ENCODE measurements at regions not wholly inside any gene's neighbourhood (a gene's known extent, or its start where the extent isn't known, plus 50 kb on each side); places are given as distances from the start of the nearest gene placed in this dataset.

- H3K9me3 ChIP-seq (ENCODE audit: control insufficient read depth, low read depth, low read length): no peaks in the 10 kb centered on the region
- Mint-ChIP-seq H3K27ac (no peak overlapping the region), H3K9me3 (peaks cover 61 to 75% of the 10 kb centered on the region in 2 experiments)
These were observed 471.0 kb downstream of the BCOR start for GRCh38 chrX:39626749-39627148.

More at GRCh38 chrX:39626749-39627148, 471.0 kb downstream of the BCOR start:
- no peaks in the 10 kb centered on the region for H3K79me1 ChIP-seq (ENCODE audit: insufficient read depth, low read depth, low read length, poor library complexity, severe bottlenecking)
- peaks cover 5% of the 10 kb centered on the region; the same call in 1 of the 2 replicates for H3K4me1 ChIP-seq (ENCODE audit: insufficient read depth, low read length)
- TF ChIP-seq, protein P1, sequence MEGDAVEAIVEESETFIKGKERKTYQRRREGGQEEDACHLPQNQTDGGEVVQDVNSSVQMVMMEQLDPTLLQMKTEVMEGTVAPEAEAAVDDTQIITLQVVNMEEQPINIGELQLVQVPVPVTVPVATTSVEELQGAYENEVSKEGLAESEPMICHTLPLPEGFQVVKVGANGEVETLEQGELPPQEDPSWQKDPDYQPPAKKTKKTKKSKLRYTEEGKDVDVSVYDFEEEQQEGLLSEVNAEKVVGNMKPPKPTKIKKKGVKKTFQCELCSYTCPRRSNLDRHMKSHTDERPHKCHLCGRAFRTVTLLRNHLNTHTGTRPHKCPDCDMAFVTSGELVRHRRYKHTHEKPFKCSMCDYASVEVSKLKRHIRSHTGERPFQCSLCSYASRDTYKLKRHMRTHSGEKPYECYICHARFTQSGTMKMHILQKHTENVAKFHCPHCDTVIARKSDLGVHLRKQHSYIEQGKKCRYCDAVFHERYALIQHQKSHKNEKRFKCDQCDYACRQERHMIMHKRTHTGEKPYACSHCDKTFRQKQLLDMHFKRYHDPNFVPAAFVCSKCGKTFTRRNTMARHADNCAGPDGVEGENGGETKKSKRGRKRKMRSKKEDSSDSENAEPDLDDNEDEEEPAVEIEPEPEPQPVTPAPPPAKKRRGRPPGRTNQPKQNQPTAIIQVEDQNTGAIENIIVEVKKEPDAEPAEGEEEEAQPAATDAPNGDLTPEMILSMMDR (conservative IDR thresholded peaks at IDR 0.05): no peak
- no peak overlapping the region for H3K4ac ChIP-seq (ENCODE audit: low read depth, low read length)
- no peak overlapping the region for H2BK5ac ChIP-seq (ENCODE audit: insufficient read length, low read length)
- no peaks in the 10 kb centered on the region for H4K20me1 ChIP-seq (ENCODE audit: control insufficient read depth, insufficient read depth, insufficient read length)
- H4K5ac ChIP-seq (ENCODE audit: insufficient read length, low read depth, low read length): no peak overlapping the region
- H3K9ac ChIP-seq (ENCODE audit: extremely low read depth, insufficient read length, low read length): no peak overlapping the region
- H3K56ac ChIP-seq (ENCODE audit: insufficient read length, low read depth, low read length): no peak overlapping the region
- Mint-ChIP-seq H3K4me3 (no peak overlapping the region; a peak in 1 of 5 replicates), H3K36me3 (ENCODE audit: insufficient read depth in 1 of 3, low read depth in 3 of 3) (peaks cover 4 to 5% (median 4%) of the 10 kb centered on the region in 3 experiments), H3K4me1 (peaks cover 5 to 10% of the 10 kb centered on the region in 2 experiments), H3K27me3 (ENCODE audit: low read depth) (peaks cover 2% of the 10 kb centered on the region)
- no peaks in the 10 kb centered on the region for H3K79me2 ChIP-seq (ENCODE audit: insufficient read depth, low read length)
- H2BK15ac ChIP-seq (ENCODE audit: low read depth, low read length): no peak overlapping the region
- WGBS (ENCODE audit: extremely low coverage, insufficient read length, low lambda C conversion rate): no CpG with 5 or more reads among the region's 7 CpGs
- no peak for DNase-seq
- H3K23ac ChIP-seq (ENCODE audit: insufficient read length, low read depth, low read length): no peak overlapping the region
- no peak overlapping the region for H3K4me2 ChIP-seq (ENCODE audit: insufficient read depth, insufficient read length, low read length)
- no peak overlapping the region for H2BK12ac ChIP-seq (ENCODE audit: insufficient read length, low read depth, low read length)
- no peak overlapping the region for H2BK120ac ChIP-seq (ENCODE audit: low read depth, low read length, poor library complexity, severe bottlenecking)
- H3K27me3 ChIP-seq (ENCODE audit: insufficient read depth, low read length): no peaks in the 10 kb centered on the region
- H3K23me2 ChIP-seq (ENCODE audit: insufficient read length, low read depth, low read length, poor library complexity, severe bottlenecking): no peaks in the 10 kb centered on the region
- H4K91ac ChIP-seq (ENCODE audit: insufficient read length, low read depth, low read length): no peak overlapping the region
- no peak overlapping the region for H2BK20ac ChIP-seq (ENCODE audit: low read depth, low read length, poor library complexity, severe bottlenecking)
- H2AK5ac ChIP-seq (ENCODE audit: insufficient read length, low read length): no peak overlapping the region
- no peak overlapping the region for H3K18ac ChIP-seq (ENCODE audit: insufficient read length, low read depth, low read length)
- H3K27ac ChIP-seq (ENCODE audit: insufficient read length, low read depth, low read length): no peak overlapping the region
- H3T11ph ChIP-seq (ENCODE audit: low read length): no peak overlapping the region
- H2AFZ ChIP-seq (ENCODE audit: low read length): no peak overlapping the region
- H3K14ac ChIP-seq (ENCODE audit: insufficient read depth, low read length): no peak overlapping the region
- no peak overlapping the region for H4K8ac ChIP-seq (replicated peaks; ENCODE audit: insufficient read length, low read depth, low read length)

Data from H9 (cell line).